ENCODE measurements at regions not wholly inside any gene's neighbourhood (a gene's known extent, or its start where the extent isn't known, plus 50 kb on each side); places are given as distances from the start of the nearest gene placed in this dataset.

- TF ChIP-seq TSHZ2 (CRISPR knock-in tag; IDR thresholded peaks at IDR 0.05) (no peak), BACH2 (CRISPR knock-in tag; IDR thresholded peaks at IDR 0.05; ENCODE audit: borderline replicate concordance) (no peak), TOX (CRISPR knock-in tag; IDR thresholded peaks at IDR 0.05; ENCODE audit: borderline replicate concordance) (no peak)
Measured at GRCh38 chr2:70035344-70035844, 51.9 kb upstream of the PCBP1 start (continued).

GRCh38 chr2:70030724-70031420, 56.4 kb upstream of the PCBP1 start:
- ATAC-seq, result no peak
- TF ChIP-seq PATZ1 (CRISPR knock-in tag; IDR thresholded peaks at IDR 0.05; ENCODE audit: borderline replicate concordance) (no peak), ZFP30 (CRISPR knock-in tag; IDR thresholded peaks at IDR 0.05) (no peak), BACH2 (CRISPR knock-in tag; IDR thresholded peaks at IDR 0.05; ENCODE audit: borderline replicate concordance) (no peak)

- peak; percentile 55 for ATAC-seq
- TF ChIP-seq TOX (CRISPR knock-in tag; IDR thresholded peaks at IDR 0.05; ENCODE audit: borderline replicate concordance) (no peak), ZNF565 (CRISPR knock-in tag; conservative IDR thresholded peaks at IDR 0.05; ENCODE audit: low read depth) (no peak), BACH2 (CRISPR knock-in tag; IDR thresholded peaks at IDR 0.05; ENCODE audit: borderline replicate concordance) (no peak), ZNF8 (CRISPR knock-in tag; IDR thresholded peaks at IDR 0.05) (no peak), ZNF70 (CRISPR knock-in tag; IDR thresholded peaks at IDR 0.05) (no peak), TCF4 (CRISPR knock-in tag; IDR thresholded peaks at IDR 0.05; ENCODE audit: borderline replicate concordance) (no peak)
Measured at GRCh38 chr2:70029814-70030409, 57.4 kb upstream of the PCBP1 start.

- TF ChIP-seq POU6F1 (CRISPR knock-in tag; IDR thresholded peaks at IDR 0.05; ENCODE audit: borderline replicate concordance, low read depth) (no peak), ZNF70 (CRISPR knock-in tag; IDR thresholded peaks at IDR 0.05) (no peak), CREB5 (CRISPR knock-in tag; IDR thresholded peaks at IDR 0.05; ENCODE audit: low read depth) (no peak), ZC3H10 (CRISPR knock-in tag; IDR thresholded peaks at IDR 0.05) (no peak), RARB (CRISPR knock-in tag; IDR thresholded peaks at IDR 0.05) (no peak), CSDC2 (CRISPR knock-in tag; IDR thresholded peaks at IDR 0.05) (no peak), GLIS3 (CRISPR knock-in tag; IDR thresholded peaks at IDR 0.05) (no peak), ESRRG (CRISPR knock-in tag; IDR thresholded peaks at IDR 0.05) (no peak), CSRNP3 (CRISPR knock-in tag; IDR thresholded peaks at IDR 0.05) (no peak), BACH2 (CRISPR knock-in tag; IDR thresholded peaks at IDR 0.05; ENCODE audit: borderline replicate concordance) (no peak), ISL1 (CRISPR knock-in tag; IDR thresholded peaks at IDR 0.05) (no peak), ZFP3 (CRISPR knock-in tag; IDR thresholded peaks at IDR 0.05) (no peak), TCF4 (CRISPR knock-in tag; IDR thresholded peaks at IDR 0.05; ENCODE audit: borderline replicate concordance) (no peak), ZFP30 (CRISPR knock-in tag; IDR thresholded peaks at IDR 0.05) (no peak), SNAI2 (CRISPR knock-in tag; IDR thresholded peaks at IDR 0.05) (no peak), PPARA (CRISPR knock-in tag; IDR thresholded peaks at IDR 0.05; ENCODE audit: borderline replicate concordance) (no peak), ZNF565 (CRISPR knock-in tag; conservative IDR thresholded peaks at IDR 0.05; ENCODE audit: low read depth) (no peak), PATZ1 (CRISPR knock-in tag; IDR thresholded peaks at IDR 0.05; ENCODE audit: borderline replicate concordance) (no peak), OSR1 (CRISPR knock-in tag; IDR thresholded peaks at IDR 0.05) (no peak)
- no peak for ATAC-seq
Measured at GRCh38 chr2:70024284-70024683, 62.9 kb upstream of the ASPRV1 start.

Data from SK-N-SH treated with all-trans-retinoic acid at 6 μM for 48 hours (cell line).